TTC549 (cell line): ENCODE measurements at regions not wholly inside any gene's neighbourhood (a gene's known extent, or its start where the extent isn't known, plus 50 kb on each side); places are given as distances from the start of the nearest gene placed in this dataset.
"Not testable (repeated sequence)": the region's sequence is repeated elsewhere in the genome, so short reads cannot be mapped to it uniquely, and the experiment has no call there.

Source experiments
- FAIRE-seq: peaks from 2 replicates; lab custom pipeline; 2012; peaks lifted over from hg19 to GRCh38; lab: Jason Lieb, UNC

GRCh38 chr3:56924700-56925099 is 123.0 kb upstream of the ARHGEF3 start:
- not testable (repeated sequence) for FAIRE-seq

- no peak for FAIRE-seq
Observed at GRCh38 chr3:56923526-56924224, 121.9 kb upstream of the ARHGEF3 start.

- no peak for FAIRE-seq
Observed at GRCh38 chr3:56921573-56922453, 120.1 kb upstream of the ARHGEF3 start.

GRCh38 chr3:56919797-56920195 is 118.0 kb upstream of the ARHGEF3 start:
- FAIRE-seq = no peak

- no peak for FAIRE-seq
Observed at GRCh38 chr3:56919137-56919796, 117.5 kb upstream of the ARHGEF3 start.

- FAIRE-seq = no peak
Observed at GRCh38 chr3:56918111-56918568, 116.4 kb upstream of the ARHGEF3 start.

- FAIRE-seq = no peak
Observed at GRCh38 chr3:56917361-56918110, 115.8 kb upstream of the ARHGEF3 start.

GRCh38 chr3:56916716-56917360 is 115.1 kb upstream of the ARHGEF3 start:
- no peak for FAIRE-seq

- FAIRE-seq = no peak
Observed at GRCh38 chr3:56915966-56916586, 114.3 kb upstream of the ARHGEF3 start.

GRCh38 chr3:56914646-56915045 is 112.9 kb upstream of the ARHGEF3 start:
- no peak for FAIRE-seq

- no peak for FAIRE-seq
Observed at GRCh38 chr3:56911363-56911762, 109.6 kb upstream of the ARHGEF3 start.

- FAIRE-seq = no peak
Observed at GRCh38 chr3:56909349-56909748, 107.6 kb upstream of the ARHGEF3 start.

- FAIRE-seq = no peak
Observed at GRCh38 chr3:56908004-56908403, 106.3 kb upstream of the ARHGEF3 start.

GRCh38 chr3:56904552-56905215 is 102.9 kb upstream of the ARHGEF3 start:
- no peak for FAIRE-seq

- FAIRE-seq = no peak
Observed at GRCh38 chr3:56903231-56903782, 101.6 kb upstream of the ARHGEF3 start.

GRCh38 chr3:56902468-56903160 is 100.9 kb upstream of the ARHGEF3 start:
- FAIRE-seq = no peak

GRCh38 chr3:56900801-56901200 is 99.1 kb upstream of the ARHGEF3 start:
- no peak for FAIRE-seq

GRCh38 chr3:56899851-56900250 is 98.1 kb upstream of the ARHGEF3 start:
- no peak for FAIRE-seq

- no peak for FAIRE-seq
Observed at GRCh38 chr3:56899078-56899477, 97.3 kb upstream of the ARHGEF3 start.

GRCh38 chr3:56896357-56896756 is 94.6 kb upstream of the ARHGEF3 start:
- no peak for FAIRE-seq
